ENCODE measurements at regions not wholly inside any gene's neighbourhood (a gene's known extent, or its start where the extent isn't known, plus 50 kb on each side); places are given as distances from the start of the nearest gene placed in this dataset.

DNA sequence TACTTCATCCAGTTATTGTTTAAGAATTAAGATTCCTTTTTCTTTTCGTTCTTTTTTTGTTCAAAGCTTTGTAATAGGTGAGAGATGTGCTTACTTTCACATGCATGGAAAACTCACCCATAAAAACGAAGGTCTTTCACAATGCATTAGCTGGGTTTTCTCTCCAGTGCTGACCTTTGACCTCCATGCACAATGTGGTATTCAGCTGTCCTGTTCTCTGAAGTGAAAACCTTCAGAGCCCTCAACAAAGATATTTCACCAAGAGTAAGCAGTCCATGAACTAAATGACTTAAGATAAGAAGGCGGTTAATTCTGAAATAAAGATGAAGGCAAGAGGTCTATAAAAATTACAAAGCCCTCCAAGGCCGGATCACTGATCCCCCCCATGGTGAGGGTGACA is 77.1 kb upstream of the IPO9 start:
- H3K4me1 ChIP-seq, result no peaks in the 10 kb centered on the region
- H3K79me2 ChIP-seq, result no peaks in the 10 kb centered on the region
- H3K9me3 ChIP-seq (ENCODE audit: control insufficient read depth, low read length), result no peaks in the 10 kb centered on the region
- H3K9ac ChIP-seq, result no peak overlapping the region
- no peak overlapping the region for H2AFZ ChIP-seq
- H3K4me2 ChIP-seq (ENCODE audit: low read length), result no peak overlapping the region
- H3K36me3 ChIP-seq (ENCODE audit: control insufficient read depth, insufficient read depth, low read length), result no peaks in the 10 kb centered on the region
- TF ChIP-seq, protein P1, sequence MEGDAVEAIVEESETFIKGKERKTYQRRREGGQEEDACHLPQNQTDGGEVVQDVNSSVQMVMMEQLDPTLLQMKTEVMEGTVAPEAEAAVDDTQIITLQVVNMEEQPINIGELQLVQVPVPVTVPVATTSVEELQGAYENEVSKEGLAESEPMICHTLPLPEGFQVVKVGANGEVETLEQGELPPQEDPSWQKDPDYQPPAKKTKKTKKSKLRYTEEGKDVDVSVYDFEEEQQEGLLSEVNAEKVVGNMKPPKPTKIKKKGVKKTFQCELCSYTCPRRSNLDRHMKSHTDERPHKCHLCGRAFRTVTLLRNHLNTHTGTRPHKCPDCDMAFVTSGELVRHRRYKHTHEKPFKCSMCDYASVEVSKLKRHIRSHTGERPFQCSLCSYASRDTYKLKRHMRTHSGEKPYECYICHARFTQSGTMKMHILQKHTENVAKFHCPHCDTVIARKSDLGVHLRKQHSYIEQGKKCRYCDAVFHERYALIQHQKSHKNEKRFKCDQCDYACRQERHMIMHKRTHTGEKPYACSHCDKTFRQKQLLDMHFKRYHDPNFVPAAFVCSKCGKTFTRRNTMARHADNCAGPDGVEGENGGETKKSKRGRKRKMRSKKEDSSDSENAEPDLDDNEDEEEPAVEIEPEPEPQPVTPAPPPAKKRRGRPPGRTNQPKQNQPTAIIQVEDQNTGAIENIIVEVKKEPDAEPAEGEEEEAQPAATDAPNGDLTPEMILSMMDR (IDR thresholded peaks at IDR 0.05), result no peak
- no peaks in the 10 kb centered on the region for H3K27me3 ChIP-seq (ENCODE audit: control insufficient read depth, insufficient read depth, low read length)
- H3K27ac ChIP-seq, result no peak overlapping the region
- H3K4me3 ChIP-seq (ENCODE audit: low read depth, low read length), result no peak overlapping the region

DNA sequence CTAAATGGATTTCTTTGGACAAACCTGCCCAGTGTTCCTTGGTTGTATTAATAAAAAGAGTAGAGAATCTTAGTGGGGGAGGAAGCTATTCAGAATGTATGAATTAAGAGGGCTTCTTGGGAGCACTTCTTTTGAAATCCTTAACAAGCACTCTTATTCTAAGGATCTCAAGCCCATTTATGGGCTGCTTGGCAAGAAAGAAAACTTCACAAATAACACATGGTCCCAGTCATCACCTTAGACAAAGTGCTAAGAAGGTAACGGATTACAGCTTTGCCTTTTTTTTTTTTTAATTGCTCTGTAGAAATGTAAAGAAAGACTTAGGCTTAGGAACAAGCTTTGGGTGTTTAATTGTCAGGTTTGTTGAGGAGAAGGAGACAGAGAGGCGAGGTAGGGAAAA is 76.6 kb upstream of the IPO9 start:
- Histone ChIP-seq H2AFZ (no peak overlapping the region), H3K79me2 (no peaks in the 10 kb centered on the region), H3K4me3 (ENCODE audit: low read depth, low read length) (no peak overlapping the region), H3K4me1 (no peaks in the 10 kb centered on the region), H3K36me3 (ENCODE audit: control insufficient read depth, insufficient read depth, low read length) (no peaks in the 10 kb centered on the region), H3K27me3 (ENCODE audit: control insufficient read depth, insufficient read depth, low read length) (no peaks in the 10 kb centered on the region), H3K9ac (no peak overlapping the region), H3K27ac (no peak overlapping the region), H3K4me2 (ENCODE audit: low read length) (no peak overlapping the region), H3K9me3 (ENCODE audit: control insufficient read depth, low read length) (no peaks in the 10 kb centered on the region)
- TF ChIP-seq, protein P1 (IDR thresholded peaks at IDR 0.05), result no peak

DNA sequence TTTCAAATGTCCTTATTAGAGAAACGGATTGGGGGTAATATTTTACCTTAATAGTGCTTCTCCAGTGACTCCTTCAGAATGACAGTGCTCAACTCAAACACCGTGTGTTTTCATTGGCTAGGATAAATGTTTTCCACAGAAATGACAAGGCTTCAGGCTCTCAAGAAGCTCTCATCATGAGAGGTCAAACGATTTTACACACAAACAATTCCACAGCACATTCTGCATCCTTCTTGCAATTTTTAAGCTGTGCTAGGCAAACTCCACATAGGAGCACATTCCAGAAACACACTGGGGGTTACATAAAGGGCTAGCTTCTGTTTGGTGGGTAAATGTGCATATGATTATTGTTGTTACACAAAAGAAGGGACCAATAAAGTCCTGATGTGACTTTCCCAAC is 75.5 kb upstream of the IPO9 start:
- TF ChIP-seq, protein P1 (IDR thresholded peaks at IDR 0.05), result no peak
- no peak overlapping the region for H2AFZ ChIP-seq
- H3K27me3 ChIP-seq (ENCODE audit: control insufficient read depth, insufficient read depth, low read length), result no peaks in the 10 kb centered on the region
- H3K79me2 ChIP-seq, result no peaks in the 10 kb centered on the region
- no peaks in the 10 kb centered on the region for H3K36me3 ChIP-seq (ENCODE audit: control insufficient read depth, insufficient read depth, low read length)
- no peak overlapping the region for H3K27ac ChIP-seq
- H3K9me3 ChIP-seq (ENCODE audit: control insufficient read depth, low read length), result no peaks in the 10 kb centered on the region
- H3K4me2 ChIP-seq (ENCODE audit: low read length), result no peak overlapping the region
- no peak overlapping the region for H3K9ac ChIP-seq
- no peaks in the 10 kb centered on the region for H3K4me1 ChIP-seq
- no peak overlapping the region for H3K4me3 ChIP-seq (ENCODE audit: low read depth, low read length)

DNA sequence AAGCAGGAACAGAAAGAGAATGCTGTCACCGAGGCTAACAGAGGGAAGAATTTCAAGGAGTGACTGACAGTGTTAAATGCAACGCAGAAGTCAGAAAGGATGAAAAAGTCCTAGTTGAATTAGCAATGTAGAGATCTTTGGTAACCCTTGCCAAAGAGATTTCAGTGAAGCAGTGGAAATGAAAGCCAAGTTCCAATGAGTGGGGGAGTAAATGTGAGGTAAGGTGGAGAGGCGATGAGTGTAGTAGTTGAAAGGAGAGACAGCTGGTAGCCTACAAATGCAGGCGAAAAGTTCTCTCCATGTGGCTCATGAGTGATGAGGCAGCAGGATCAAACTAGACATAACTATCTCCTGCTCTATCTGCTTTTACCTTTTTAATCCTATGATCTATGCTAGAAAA is 74.6 kb upstream of the IPO9 start:
- H3K4me3 ChIP-seq (ENCODE audit: low read depth, low read length), result no peak overlapping the region
- H3K27me3 ChIP-seq (ENCODE audit: control insufficient read depth, insufficient read depth, low read length), result no peaks in the 10 kb centered on the region
- H3K27ac ChIP-seq, result no peak overlapping the region
- H3K36me3 ChIP-seq (ENCODE audit: control insufficient read depth, insufficient read depth, low read length), result no peaks in the 10 kb centered on the region
- no peak overlapping the region for H3K4me2 ChIP-seq (ENCODE audit: low read length)
- TF ChIP-seq, protein P1 (IDR thresholded peaks at IDR 0.05), result no peak
- no peaks in the 10 kb centered on the region for H3K79me2 ChIP-seq
- H3K9me3 ChIP-seq (ENCODE audit: control insufficient read depth, low read length), result no peaks in the 10 kb centered on the region
- H2AFZ ChIP-seq, result no peak overlapping the region
- peaks cover 3% of the 10 kb centered on the region for H3K4me1 ChIP-seq
- H3K9ac ChIP-seq, result no peak overlapping the region

DNA sequence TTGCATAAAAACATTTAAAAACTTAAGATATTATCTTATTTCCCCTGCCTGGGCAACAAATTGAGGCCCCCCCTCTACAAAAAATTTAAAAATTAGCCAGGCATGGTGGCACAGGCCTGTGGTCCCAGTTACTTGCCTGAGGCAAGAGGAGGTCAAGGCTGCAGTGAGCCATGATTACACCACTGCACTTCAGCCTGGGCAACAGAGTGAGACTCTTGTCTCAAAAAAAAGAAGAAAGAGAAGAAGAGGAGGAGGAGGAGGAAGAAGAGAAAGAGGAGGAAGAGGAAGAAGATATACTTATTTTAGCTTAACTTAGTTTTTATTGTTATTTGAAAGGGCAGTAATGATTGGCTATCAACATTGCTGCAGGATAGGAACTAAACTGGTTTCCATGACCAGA is 73.8 kb upstream of the IPO9 start:
- no peak overlapping the region for H3K4me3 ChIP-seq (ENCODE audit: low read depth, low read length)
- H3K4me2 ChIP-seq (ENCODE audit: low read length), result no peak overlapping the region
- no peaks in the 10 kb centered on the region for H3K9me3 ChIP-seq (ENCODE audit: control insufficient read depth, low read length)
- no peaks in the 10 kb centered on the region for H3K27me3 ChIP-seq (ENCODE audit: control insufficient read depth, insufficient read depth, low read length)
- H2AFZ ChIP-seq, result no peak overlapping the region
- H3K27ac ChIP-seq, result no peak overlapping the region
- no peaks in the 10 kb centered on the region for H3K79me2 ChIP-seq
- H3K36me3 ChIP-seq (ENCODE audit: control insufficient read depth, insufficient read depth, low read length), result no peaks in the 10 kb centered on the region
- no peak overlapping the region for H3K9ac ChIP-seq
- TF ChIP-seq, protein P1 (IDR thresholded peaks at IDR 0.05), result no peak
- H3K4me1 ChIP-seq, result peaks cover 3% of the 10 kb centered on the region
